Ovary (tissue), 7 donors: ENCODE measurements at regions not wholly inside any gene's neighbourhood (a gene's known extent, or its start where the extent isn't known, plus 50 kb on each side); places are given as distances from the start of the nearest gene placed in this dataset.

Source experiments
- DNase-seq, 5 donors: peaks; one replicate each; pipeline ENCODE4 v3.0.0-alpha.2; 2019 to 2020
- H3K27ac ChIP-seq, 2 donors: fragments of 200-600 bp; one replicate each; pipeline versions ENCODE4 v1.5.1 to v1.8.0; 2019 to 2022
- H3K27me3 ChIP-seq: fragments of 200-600 bp; one replicate; pipeline ENCODE4 v1.8.0; 2022
- H3K36me3 ChIP-seq: fragments of 200-600 bp; sonication (generic); one replicate; pipeline ENCODE4 v1.5.1; 2019
- H3K4me1 ChIP-seq: one replicate; pipeline ENCODE4 v1.8.1; 2013; ENCODE audit warnings: mild to moderate bottlenecking, moderate library complexity; ENCODE audit not compliant: insufficient read depth
- H3K4me3 ChIP-seq: fragments of 200-600 bp; sonication (generic); one replicate; pipeline ENCODE4 v1.5.1; 2017
- H3K9me3 ChIP-seq, 2 donors: fragments of 200-600 bp in 1 of 2; sonication (generic) in 1 of 2; one replicate each; pipeline versions ENCODE4 v1.5.1 to v1.8.1; 2013 to 2019; ENCODE audit warnings: mild to moderate bottlenecking in 1 of 2, moderate library complexity in 1 of 2
- CTCF ChIP-seq, 3 donors: fragments of 450-650 bp in 2 of 3; fragments of 200-600 bp in 1 of 3; IDR thresholded peaks; one replicate each; pipeline versions ENCODE4 v1.5.1 to v1.8.0; 2016 to 2022; ENCODE audit warnings: antibody characterized with exemption in 3 of 3, mild to moderate bottlenecking in 1 of 3
- EP300 ChIP-seq: sonication (generic); formaldehyde crosslinking; IDR thresholded peaks from one replicate; pipeline ENCODE4 v1.6.1; 2017; ENCODE audit warnings: antibody characterized with exemption
- POLR2A ChIP-seq: fragments of 450-650 bp; IDR thresholded peaks from one replicate; pipeline ENCODE4 v1.6.1; 2017; ENCODE audit warnings: antibody characterized with exemption, mild to moderate bottlenecking, moderate library complexity
- WGBS, 3 donors: extraction: QIAGEN DNeasy Blood & Tissue Kit in 1 of 3; methylation state at CpG; one replicate each; pipeline versions ENCODE4 v1.1.5 to v1.1.7; 2013 to 2017; 5-methylcytosine and 5-hydroxymethylcytosine counted together
- intact Hi-C, 4 donors: fragments of 100-400 bp; cut with DNase I; formaldehyde crosslinking; loops; one replicate each; pipeline versions ENCODE4 v1.11.0 to v1.15.1; 2022 to 2023
- donor health status: DM: no; HTN: no; CAD: no; lungs with moderate emphysema.
- donor health status: DM: no; HTN: no; CAD: no.
- donor health status: Bipolar disorder and iron deficiency.
- donor health status: DM: no; HTN: no; CAD: no.
- donor health status: DM: yes; HTN: yes; CAD: no.

GRCh38 chr3:159249472-159250174 is 447.8 kb downstream of the MFSD1 start:
- Histone ChIP-seq H3K27me3 (no peaks in the 10 kb centered on the region), H3K4me1 (no peaks in the 10 kb centered on the region), H3K9me3 (no peaks in the 10 kb centered on the region), H3K36me3 (no peaks in the 10 kb centered on the region), H3K4me3 (no peak overlapping the region), H3K27ac (no peak overlapping the region)
- TF ChIP-seq POLR2A (no peak), CTCF (IDR thresholded peaks at IDR 0.05) (no peak), EP300 (no peak)
- intact Hi-C loops, result loop anchor here in 1 of 4 donors (10.0 kb wide), 1 partner anchor 405 kb away; no protein-coding TSS in a partner anchor
- 58 to 65% (median 58%) methylated on average over 5 of the region's 5 CpGs for WGBS, 3 donors
- no peak for DNase-seq

GRCh38 chr3:159250961-159251360 is 449.1 kb downstream of the MFSD1 start:
- TF ChIP-seq POLR2A, result no peak
- TF ChIP-seq EP300, result no peak
- TF ChIP-seq CTCF (IDR thresholded peaks at IDR 0.05), result no peak
- Histone ChIP-seq H3K4me1 (no peaks in the 10 kb centered on the region), H3K36me3 (no peaks in the 10 kb centered on the region), H3K4me3 (no peak overlapping the region), H3K9me3 (no peaks in the 10 kb centered on the region), H3K27ac (no peak overlapping the region), H3K27me3 (no peaks in the 10 kb centered on the region)
- intact Hi-C loops, result loop anchor here in 1 of 4 donors (10.0 kb wide), 1 partner anchor 406 kb away; no protein-coding TSS in a partner anchor
- no peak for DNase-seq
- WGBS, 3 donors, result 29 to 33% (median 33%) methylated on average over 1 of the region's 1 CpG

- DNase-seq, result no peak
- Histone ChIP-seq H3K4me3 (no peak overlapping the region), H3K9me3 (no peaks in the 10 kb centered on the region), H3K27ac (no peak overlapping the region), H3K27me3 (no peaks in the 10 kb centered on the region), H3K36me3 (no peaks in the 10 kb centered on the region), H3K4me1 (no peaks in the 10 kb centered on the region)
- TF ChIP-seq EP300 (no peak), CTCF (IDR thresholded peaks at IDR 0.05) (no peak), POLR2A (no peak)
- 67 to 84% (median 68%) methylated on average over 1 of the region's 1 CpG for WGBS, 3 donors
- intact Hi-C loops, result loop anchor here in 1 of 4 donors (10.0 kb wide), 1 partner anchor 407 kb away; no protein-coding TSS in a partner anchor
These were observed 450.4 kb downstream of the MFSD1 start for GRCh38 chr3:159252274-159252673.

- Histone ChIP-seq H3K9me3 (no peaks in the 10 kb centered on the region), H3K27me3 (no peaks in the 10 kb centered on the region), H3K27ac (no peak overlapping the region), H3K4me1 (no peaks in the 10 kb centered on the region), H3K4me3 (no peak overlapping the region), H3K36me3 (no peaks in the 10 kb centered on the region)
- WGBS, 3 donors, result 27 to 35% (median 28%) methylated on average over 2 of the region's 2 CpGs
- TF ChIP-seq EP300, result no peak
- no peak for TF ChIP-seq CTCF (IDR thresholded peaks at IDR 0.05)
- TF ChIP-seq POLR2A, result no peak
- DNase-seq, result no peak
- intact Hi-C loops, result loop anchor here in 1 of 4 donors (10.0 kb wide), 1 partner anchor 408 kb away; no protein-coding TSS in a partner anchor
These were observed 451.0 kb downstream of the MFSD1 start for GRCh38 chr3:159252772-159253384.
